HepG2 (cell line): ENCODE measurements at regions not wholly inside any gene's neighbourhood (a gene's known extent, or its start where the extent isn't known, plus 50 kb on each side); places are given as distances from the start of the nearest gene placed in this dataset.

ENCODE experiments used
- ATAC-seq: fragments of 200-7000 bp; cut with Tn5 transposase; 3 replicates; pipeline ENCODE4 v1.9.1; 2020; ENCODE audit warnings: mild to moderate bottlenecking, moderate library complexity
- BruUV-seq: library from RNA; stranded (reverse); fragments of 400-500 nt; replicated peaks from 2 replicates; lab custom pipeline; 2021; lab: Mats Ljungman, UMichigan
- CTCF ChIA-PET: fragments of 300-600 bp; formaldehyde crosslinking; extraction: SDS; loops from one replicate; lab custom pipeline; 2021; ENCODE audit warnings: low total read pairs, inconsistent platforms, low intra/inter-chr PET ratio; lab: Yijun Ruan, JAX
- POLR2A ChIA-PET: fragments of 350-600 bp; sonication (Branson Sonifier 250); formaldehyde crosslinking; loops from one replicate; lab custom pipeline; 2020; ENCODE audit warnings: antibody characterized with exemption, inconsistent platforms; lab: Yijun Ruan, JAX
- DNase-seq: peaks from one replicate; pipeline ENCODE4 v3.0.0-alpha.2; 2015; ENCODE audit warnings: low spot score
- FAIRE-seq: peaks from 3 replicates; lab custom pipeline; 2011; peaks lifted over from hg19 to GRCh38; lab: Jason Lieb, UNC
- H2AFZ ChIP-seq: one replicate; pipeline ENCODE4 v1.6.1; 2011; ENCODE audit warnings: low read length, inconsistent platforms
- H3K27ac ChIP-seq: fragments of 300-600 bp; 3 replicates; pipeline ENCODE4 v1.8.0; 2011; ENCODE audit warnings: mixed run types, mild to moderate bottlenecking, mixed read lengths, low read length, inconsistent platforms; ENCODE audit not compliant: insufficient read depth; ENCODE audit errors: extremely low read length
- H3K27me3 ChIP-seq, 2 experiments: fragments of 200-600 bp in 1 of 2; 2 replicates in 1 of 2; 3 replicates in 1 of 2; pipeline versions ENCODE4 v1.6.0 to v1.8.0; 2011; ENCODE audit warnings: low read length in 2 of 2, mild to moderate bottlenecking in 2 of 2, moderate library complexity in 2 of 2, inconsistent platforms in 1 of 2; ENCODE audit not compliant: insufficient read depth in 2 of 2, control insufficient read depth in 1 of 2
- H3K36me3 ChIP-seq, 2 experiments: fragments of 200-600 bp in 1 of 2; replicated peaks in 1 of 2; 2 replicates in 1 of 2; 3 replicates in 1 of 2; pipeline versions ENCODE4 v1.5.1 to v1.8.0; 2011; ENCODE audit warnings: low read length in 2 of 2, inconsistent platforms in 1 of 2; ENCODE audit not compliant: insufficient read depth in 2 of 2, control insufficient read depth in 1 of 2
- H3K4me1 ChIP-seq: 2 replicates; pipeline ENCODE4 v1.5.1; 2012; ENCODE audit warnings: low read length, inconsistent platforms; ENCODE audit not compliant: insufficient read depth
- H3K4me2 ChIP-seq: 2 replicates; pipeline ENCODE4 v1.6.0; 2011; ENCODE audit warnings: low read depth, low read length, inconsistent platforms
- H3K4me3 ChIP-seq, 3 experiments: fragments of 200-600 bp in 1 of 3; sonication (generic), shearing (Covaris generic) in 1 of 3; replicated peaks in 1 of 3; 2 replicates each; pipeline ENCODE4 v1.5.1; 2011 to 2016; ENCODE audit warnings: low read length in 3 of 3, inconsistent platforms in 2 of 3, low read depth in 2 of 3, mild to moderate bottlenecking in 2 of 3, control low read depth in 1 of 3, mixed read lengths in 1 of 3; ENCODE audit not compliant: insufficient read depth in 1 of 3
- H3K79me2 ChIP-seq: one replicate; pipeline ENCODE4 v1.6.1; 2011; ENCODE audit warnings: low read length, inconsistent platforms; ENCODE audit not compliant: insufficient read depth
- H3K9ac ChIP-seq: 2 replicates; pipeline ENCODE4 v1.6.0; 2011; ENCODE audit warnings: mild to moderate bottlenecking, low read depth, low read length, inconsistent platforms; ENCODE audit not compliant: insufficient read depth
- H3K9me3 ChIP-seq: 2 replicates; pipeline ENCODE4 v1.5.1; 2012; ENCODE audit warnings: mild to moderate bottlenecking, low read length
- H4K20me1 ChIP-seq: 2 replicates; pipeline ENCODE4 v1.6.0; 2011; ENCODE audit warnings: inconsistent platforms, mild to moderate bottlenecking, low read length, moderate library complexity; ENCODE audit not compliant: insufficient read depth
- ATF3 ChIP-seq: sonication (generic); formaldehyde crosslinking; IDR thresholded peaks from 2 replicates; pipeline ENCODE4 v1.4.0; 2020; ENCODE audit warnings: missing genetic modification reagents
- CEBPB ChIP-seq: IDR thresholded peaks from 2 replicates; pipeline ENCODE4 v1.6.1; 2011; ENCODE audit warnings: low read depth, low read length, improper control_type of control experiment, borderline replicate concordance
- CEBPG ChIP-seq: IDR thresholded peaks from 2 replicates; pipeline ENCODE4 v1.6.1; 2016
- CREB1 ChIP-seq, 2 experiments: fragments of 450-650 bp in 1 of 2; IDR thresholded peaks; 2 replicates each; pipeline ENCODE4 v1.6.1; 2016 to 2017; ENCODE audit warnings: control low read depth in 1 of 2, mild to moderate bottlenecking in 1 of 2, missing compliant biosample characterization in 1 of 2, missing genetic modification characterization in 1 of 2
- KDM1A ChIP-seq: IDR thresholded peaks from 2 replicates; pipeline ENCODE4 v1.6.1; 2016; ENCODE audit warnings: missing compliant biosample characterization
- PCBP2 ChIP-seq: fragments of 200-400 bp; formaldehyde crosslinking; optimal IDR thresholded peaks from 2 replicates; pipeline ENCODE3; 2018; ENCODE audit warnings: low read length, low read depth; ENCODE audit not compliant: poor library complexity, severe bottlenecking
- PPARG ChIP-seq: conservative IDR thresholded peaks from 2 replicates; pipeline ENCODE4 v1.6.1; 2016; ENCODE audit warnings: missing biosample characterization, missing genetic modification reagents
- RBAK ChIP-seq: sonication (generic); formaldehyde crosslinking; IDR thresholded peaks from 2 replicates; pipeline ENCODE4 v1.5.1; 2020; ENCODE audit warnings: mild to moderate bottlenecking, missing genetic modification reagents
- RBFOX2 ChIP-seq: fragments of 200-400 bp; formaldehyde crosslinking; IDR thresholded peaks from 2 replicates; pipeline ENCODE4 v1.6.1; 2017; ENCODE audit warnings: low read depth, mild to moderate bottlenecking, low read length
- SMC3 ChIP-seq: IDR thresholded peaks from 2 replicates; pipeline ENCODE4 v1.6.1; 2011; ENCODE audit warnings: low read length, improper control_type of control experiment
- SP140L ChIP-seq: sonication (generic); formaldehyde crosslinking; IDR thresholded peaks from 2 replicates; pipeline ENCODE4 v1.4.0; 2020; ENCODE audit warnings: missing genetic modification reagents, borderline replicate concordance
- ZNF281 ChIP-seq: sonication (generic); formaldehyde crosslinking; IDR thresholded peaks from 2 replicates; pipeline ENCODE4 v1.4.0; 2020; ENCODE audit warnings: missing genetic modification reagents, borderline replicate concordance
- WGBS: methylation state at CpG from one replicate; pipeline ENCODE4 v1.1.6; 2017; ENCODE audit warnings: low lambda C conversion rate; 5-methylcytosine and 5-hydroxymethylcytosine counted together
- in situ Hi-C: cut with HindIII; loops from 2 replicates; pipeline ENCODE4 v1.10.0; 2017; ENCODE audit warnings: low pct_unique_long_range_greater_than_20kb; ENCODE audit not compliant: extremely low pct_ligation_motif_present
- intact Hi-C: fragments of 100-400 bp; cut with micrococcal nuclease; formaldehyde crosslinking; loops from one replicate; pipeline ENCODE4 v1.10.0; 2022; ENCODE audit not compliant: unreplicated experiment
- TF ChIP-seq, protein P1 (sequence below): sonication (generic); formaldehyde crosslinking; IDR thresholded peaks from 2 replicates; pipeline ENCODE4 v1.5.1; 2020; ENCODE audit warnings: mild to moderate bottlenecking, missing genetic modification reagents, moderate library complexity

- no peak overlapping the region for H2AFZ ChIP-seq
- 79% methylated on average over 2 of the region's 2 CpGs for WGBS
- CTCF ChIA-PET: no interaction called here
- FAIRE-seq: no peak
- in situ Hi-C loops: no loop called here
- no peaks in the 10 kb centered on the region for H3K9me3 ChIP-seq
- no peaks in the 10 kb centered on the region for H3K4me1 ChIP-seq
- H3K27ac ChIP-seq: no peak overlapping the region
- H3K4me2 ChIP-seq: no peak overlapping the region
- no peaks in the 10 kb centered on the region for H3K27me3 ChIP-seq
- no peak for TF ChIP-seq KDM1A (CRISPR knock-in tag)
- TF ChIP-seq ATF3 (CRISPR knock-in tag): no peak
- TF ChIP-seq RBFOX2: no peak
- TF ChIP-seq CREB1 (IDR thresholded peaks at IDR 0.05): no peak
- TF ChIP-seq CREB1 (CRISPR knock-in tag; IDR thresholded peaks at IDR 0.05): no peak
- TF ChIP-seq ZNF281 (CRISPR knock-in tag): no peak
- TF ChIP-seq CEBPB: peak; percentile 91
- TF ChIP-seq SP140L (CRISPR knock-in tag): no peak
- TF ChIP-seq RBAK (CRISPR knock-in tag): no peak
- TF ChIP-seq PCBP2: no peak
- TF ChIP-seq, protein P1, sequence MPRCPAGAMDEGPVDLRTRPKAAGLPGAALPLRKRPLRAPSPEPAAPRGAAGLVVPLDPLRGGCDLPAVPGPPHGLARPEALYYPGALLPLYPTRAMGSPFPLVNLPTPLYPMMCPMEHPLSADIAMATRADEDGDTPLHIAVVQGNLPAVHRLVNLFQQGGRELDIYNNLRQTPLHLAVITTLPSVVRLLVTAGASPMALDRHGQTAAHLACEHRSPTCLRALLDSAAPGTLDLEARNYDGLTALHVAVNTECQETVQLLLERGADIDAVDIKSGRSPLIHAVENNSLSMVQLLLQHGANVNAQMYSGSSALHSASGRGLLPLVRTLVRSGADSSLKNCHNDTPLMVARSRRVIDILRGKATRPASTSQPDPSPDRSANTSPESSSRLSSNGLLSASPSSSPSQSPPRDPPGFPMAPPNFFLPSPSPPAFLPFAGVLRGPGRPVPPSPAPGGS (CRISPR knock-in tag): no peak
- TF ChIP-seq PPARG (CRISPR knock-in tag): no peak
- TF ChIP-seq CEBPG: peak; percentile 60; the same call in 1 of the 2 replicates
- TF ChIP-seq SMC3: no peak
- TF ChIP-seq, all 625 proteins: peak for 2
- intact Hi-C loops: no loop called here
- no peak overlapping the region for H3K4me3 ChIP-seq
- H3K9ac ChIP-seq: no peak overlapping the region
- H3K79me2 ChIP-seq: no peaks in the 10 kb centered on the region
- no TSS peak for BruUV-seq
- H3K36me3 ChIP-seq: no peaks in the 10 kb centered on the region
- POLR2A ChIA-PET: no interaction called here
- DNase-seq (no peak), ATAC-seq (no peak)
- no peaks in the 10 kb centered on the region for H4K20me1 ChIP-seq
Observed at GRCh38 chr2:144147356-144147755, 372.6 kb downstream of the ZEB2 start.
